ENCODE measurements at regions not wholly inside any gene's neighbourhood (a gene's known extent, or its start where the extent isn't known, plus 50 kb on each side); places are given as distances from the start of the nearest gene placed in this dataset.

DNA sequence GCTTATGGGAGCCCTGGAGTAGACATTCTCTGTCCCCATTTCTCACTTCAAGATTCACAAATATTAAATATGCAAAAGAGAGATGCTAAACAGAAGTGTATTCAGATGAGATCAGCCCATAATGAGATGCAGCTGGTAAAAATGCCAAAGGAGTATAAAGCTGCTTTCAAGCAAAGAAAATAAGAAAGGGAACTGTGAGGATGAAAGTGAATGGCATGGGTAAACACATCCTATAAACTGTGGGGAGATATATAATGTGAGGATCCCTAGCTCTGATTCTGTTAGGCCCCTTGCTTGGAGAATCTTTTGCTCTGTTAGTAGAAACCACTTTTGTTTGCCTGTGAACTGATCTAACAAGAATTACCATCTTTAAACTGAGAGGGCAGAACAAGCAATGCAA is 396.6 kb downstream of the SOX2 start:
- Mint-ChIP-seq H3K4me3 (no peak overlapping the region), H3K27me3 (no peaks in the 10 kb centered on the region), H3K36me3 (ENCODE audit: low read depth) (no peaks in the 10 kb centered on the region), H3K9me3 (peaks cover 4% of the 10 kb centered on the region), H3K4me1 (ENCODE audit: low read depth) (no peaks in the 10 kb centered on the region), H3K27ac (no peak overlapping the region)
- intact Hi-C loops (cut with micrococcal nuclease), result no loop called here

DNA sequence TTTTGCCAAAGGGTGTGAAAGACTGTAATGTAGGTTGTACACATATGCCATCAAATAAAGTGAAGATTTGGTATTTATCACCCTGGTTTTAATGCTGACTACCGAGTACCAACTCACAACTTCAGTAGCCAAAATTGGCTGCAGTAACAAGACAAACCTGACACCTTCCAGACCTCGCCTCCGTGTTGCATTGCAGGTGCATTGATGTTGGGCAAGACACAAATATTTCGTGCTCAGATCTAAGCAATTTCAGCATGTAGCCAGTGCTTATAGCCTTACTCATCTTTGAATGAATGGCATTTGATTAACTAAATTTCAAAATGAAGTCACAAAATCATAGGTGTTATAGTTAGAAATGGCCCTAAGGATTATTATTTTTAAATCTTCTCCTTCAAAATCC is 400.2 kb downstream of the SOX2 start:
- Mint-ChIP-seq H3K27ac (no peak overlapping the region), H3K9me3 (peaks cover 8% of the 10 kb centered on the region), H3K27me3 (no peaks in the 10 kb centered on the region), H3K4me3 (no peak overlapping the region), H3K4me1 (ENCODE audit: low read depth) (no peaks in the 10 kb centered on the region), H3K36me3 (ENCODE audit: low read depth) (no peaks in the 10 kb centered on the region)
- intact Hi-C loops (cut with micrococcal nuclease), result no loop called here

- H3K27ac Mint-ChIP-seq, result no peak overlapping the region
- no peaks in the 10 kb centered on the region for H3K4me1 Mint-ChIP-seq (ENCODE audit: low read depth)
- H3K4me3 Mint-ChIP-seq, result no peak overlapping the region
- no peaks in the 10 kb centered on the region for H3K36me3 Mint-ChIP-seq (ENCODE audit: low read depth)
- H3K9me3 Mint-ChIP-seq, result peaks cover 8% of the 10 kb centered on the region
- intact Hi-C loops (cut with micrococcal nuclease), result no loop called here
- no peaks in the 10 kb centered on the region for H3K27me3 Mint-ChIP-seq
These were observed 403.7 kb downstream of the SOX2 start for GRCh38 chr3:182115328-182116015.

GRCh38 chr3:182116386-182116785 is 404.7 kb downstream of the SOX2 start:
- intact Hi-C loops (cut with micrococcal nuclease), result no loop called here
- no peaks in the 10 kb centered on the region for H3K36me3 Mint-ChIP-seq (ENCODE audit: low read depth)
- H3K4me3 Mint-ChIP-seq, result no peak overlapping the region
- H3K27ac Mint-ChIP-seq, result no peak overlapping the region
- no peaks in the 10 kb centered on the region for H3K4me1 Mint-ChIP-seq (ENCODE audit: low read depth)
- H3K27me3 Mint-ChIP-seq, result no peaks in the 10 kb centered on the region
- peaks cover 8% of the 10 kb centered on the region for H3K9me3 Mint-ChIP-seq

- Mint-ChIP-seq H3K4me3 (no peak overlapping the region), H3K27ac (no peak overlapping the region), H3K27me3 (no peaks in the 10 kb centered on the region), H3K4me1 (ENCODE audit: low read depth) (no peaks in the 10 kb centered on the region), H3K9me3 (peaks cover 8% of the 10 kb centered on the region), H3K36me3 (ENCODE audit: low read depth) (no peaks in the 10 kb centered on the region)
- intact Hi-C loops (cut with micrococcal nuclease), result no loop called here
These were observed 405.4 kb downstream of the SOX2 start for GRCh38 chr3:182117131-182117530.

DNA sequence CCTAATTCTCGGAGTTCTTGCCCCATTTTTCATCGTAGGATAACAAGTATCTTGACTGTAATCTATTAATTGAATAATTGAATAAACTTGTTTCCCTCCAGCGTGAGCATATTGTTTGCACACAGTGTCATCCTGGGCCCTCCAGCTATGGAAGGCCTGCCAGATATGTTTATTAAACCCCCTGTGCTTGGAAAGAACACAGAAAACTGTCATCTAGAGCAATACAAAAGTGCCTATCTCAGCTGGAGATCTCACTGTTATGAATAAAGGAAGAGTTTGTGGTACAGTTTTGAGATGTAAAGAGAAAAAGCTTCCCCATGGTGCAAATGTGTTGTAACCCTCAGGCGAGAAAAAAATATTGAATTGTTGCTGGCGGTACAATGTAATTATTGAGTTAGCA is 405.9 kb downstream of the SOX2 start:
- intact Hi-C loops (cut with micrococcal nuclease), result no loop called here
- peaks cover 8% of the 10 kb centered on the region for H3K9me3 Mint-ChIP-seq
- H3K27me3 Mint-ChIP-seq, result no peaks in the 10 kb centered on the region
- H3K27ac Mint-ChIP-seq, result no peak overlapping the region
- H3K4me1 Mint-ChIP-seq (ENCODE audit: low read depth), result no peaks in the 10 kb centered on the region
- no peak overlapping the region for H3K4me3 Mint-ChIP-seq
- H3K36me3 Mint-ChIP-seq (ENCODE audit: low read depth), result no peaks in the 10 kb centered on the region

DNA sequence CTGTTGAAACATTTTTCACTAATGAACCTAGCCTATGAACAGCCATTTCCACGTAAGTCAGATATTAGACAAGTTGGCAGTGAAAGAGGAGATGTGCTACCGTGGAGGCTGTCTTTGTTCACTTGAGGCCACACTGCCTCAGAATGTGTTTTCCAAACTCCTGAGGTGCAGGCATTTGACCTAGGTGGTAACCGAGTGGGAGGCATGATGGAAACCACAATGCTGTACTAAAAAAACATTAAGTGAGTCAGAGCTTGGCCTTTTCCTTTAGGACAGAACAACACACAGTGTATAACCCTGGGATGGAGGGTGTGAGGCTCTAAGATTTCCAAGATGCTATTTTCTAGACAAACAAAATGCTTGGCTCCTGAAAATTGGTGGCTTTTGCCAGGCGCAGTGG is 406.3 kb downstream of the SOX2 start:
- Mint-ChIP-seq H3K27ac (no peak overlapping the region), H3K4me3 (no peak overlapping the region), H3K4me1 (ENCODE audit: low read depth) (no peaks in the 10 kb centered on the region), H3K27me3 (no peaks in the 10 kb centered on the region), H3K9me3 (peaks cover 8% of the 10 kb centered on the region), H3K36me3 (ENCODE audit: low read depth) (no peaks in the 10 kb centered on the region)
- intact Hi-C loops (cut with micrococcal nuclease), result no loop called here

- H3K36me3 Mint-ChIP-seq (ENCODE audit: low read depth), result no peaks in the 10 kb centered on the region
- H3K27ac Mint-ChIP-seq, result no peak overlapping the region
- H3K9me3 Mint-ChIP-seq, result no peaks in the 10 kb centered on the region
- no peaks in the 10 kb centered on the region for H3K27me3 Mint-ChIP-seq
- intact Hi-C loops (cut with micrococcal nuclease), result no loop called here
- H3K4me3 Mint-ChIP-seq, result no peak overlapping the region
- H3K4me1 Mint-ChIP-seq (ENCODE audit: low read depth), result no peaks in the 10 kb centered on the region
These were observed 409.7 kb downstream of the SOX2 start for GRCh38 chr3:182121401-182121800.

DNA sequence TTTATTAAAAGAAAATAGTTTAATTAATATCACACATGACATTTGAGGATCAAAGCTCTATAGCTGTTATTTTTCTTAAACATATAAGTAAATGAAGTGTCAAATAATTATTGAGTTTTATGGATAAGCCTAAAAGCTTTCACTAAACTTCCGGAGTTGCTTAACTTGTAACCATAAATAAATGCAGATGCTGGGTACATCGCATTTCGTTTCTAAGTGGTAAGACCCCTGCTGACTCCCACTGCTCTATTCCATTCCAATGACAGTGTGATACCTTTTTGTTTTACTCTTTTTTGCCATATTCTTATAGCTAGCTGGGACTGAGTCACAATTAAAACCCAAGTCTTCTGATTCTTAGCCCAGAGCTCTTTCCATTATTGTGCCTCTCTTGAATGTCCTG is 411.1 kb downstream of the SOX2 start:
- Mint-ChIP-seq H3K27ac (no peak overlapping the region), H3K4me1 (ENCODE audit: low read depth) (no peaks in the 10 kb centered on the region), H3K27me3 (no peaks in the 10 kb centered on the region), H3K36me3 (ENCODE audit: low read depth) (no peaks in the 10 kb centered on the region), H3K4me3 (no peak overlapping the region), H3K9me3 (no peaks in the 10 kb centered on the region)
- intact Hi-C loops (cut with micrococcal nuclease), result no loop called here

GRCh38 chr3:182124187-182124586 is 412.5 kb downstream of the SOX2 start:
- H3K9me3 Mint-ChIP-seq, result no peaks in the 10 kb centered on the region
- intact Hi-C loops (cut with micrococcal nuclease), result no loop called here
- no peaks in the 10 kb centered on the region for H3K27me3 Mint-ChIP-seq
- H3K4me1 Mint-ChIP-seq (ENCODE audit: low read depth), result no peaks in the 10 kb centered on the region
- no peaks in the 10 kb centered on the region for H3K36me3 Mint-ChIP-seq (ENCODE audit: low read depth)
- H3K27ac Mint-ChIP-seq, result no peak overlapping the region
- H3K4me3 Mint-ChIP-seq, result no peak overlapping the region

GRCh38 chr3:182124716-182125115 is 413.0 kb downstream of the SOX2 start:
- Mint-ChIP-seq H3K27me3 (no peaks in the 10 kb centered on the region), H3K27ac (no peak overlapping the region), H3K4me3 (no peak overlapping the region), H3K9me3 (no peaks in the 10 kb centered on the region), H3K4me1 (ENCODE audit: low read depth) (no peaks in the 10 kb centered on the region), H3K36me3 (ENCODE audit: low read depth) (no peaks in the 10 kb centered on the region)
- intact Hi-C loops (cut with micrococcal nuclease), result no loop called here

DNA sequence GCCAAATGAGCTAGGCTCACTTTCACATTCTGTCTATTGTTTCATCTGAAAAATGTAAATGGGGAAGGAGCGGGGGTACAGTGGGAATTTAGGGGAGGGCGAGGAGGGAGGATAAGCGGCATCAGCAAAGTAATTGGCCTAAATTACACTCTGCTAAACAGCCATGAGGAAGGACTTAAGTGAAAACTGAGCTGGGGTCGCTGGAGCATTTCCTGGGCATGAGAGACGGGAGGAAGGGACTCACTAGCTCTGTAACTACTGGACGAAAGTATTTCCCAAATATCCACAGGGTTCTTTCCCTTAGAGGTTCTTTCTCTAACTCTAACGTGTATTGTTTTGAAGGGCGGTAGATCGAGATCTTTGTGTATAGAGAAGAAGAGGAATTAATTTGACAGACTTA is 418.0 kb downstream of the SOX2 start:
- Mint-ChIP-seq H3K4me1 (ENCODE audit: low read depth) (no peaks in the 10 kb centered on the region), H3K4me3 (no peak overlapping the region), H3K9me3 (no peaks in the 10 kb centered on the region), H3K27ac (no peak overlapping the region), H3K36me3 (ENCODE audit: low read depth) (no peaks in the 10 kb centered on the region), H3K27me3 (no peaks in the 10 kb centered on the region)
- intact Hi-C loops (cut with micrococcal nuclease), result no loop called here

DNA sequence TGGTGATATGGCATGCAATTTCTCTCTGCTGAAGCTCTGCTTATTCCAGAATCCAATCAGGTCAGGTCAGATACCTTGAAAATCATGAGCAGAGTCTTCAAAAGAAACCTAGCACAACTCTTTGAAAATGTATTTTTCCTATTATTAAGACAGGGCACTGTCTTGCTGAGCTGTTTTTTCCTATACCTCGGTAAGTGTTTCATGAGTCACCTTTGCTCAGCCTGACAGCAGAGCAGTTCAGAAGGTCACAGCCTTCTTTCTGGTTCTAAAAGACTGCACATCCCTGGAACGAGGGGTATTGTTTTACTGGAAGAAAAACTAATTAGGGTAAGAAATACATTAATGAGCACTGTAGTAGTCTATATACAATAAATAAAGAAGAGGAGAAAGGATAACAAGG is 422.0 kb downstream of the SOX2 start:
- Mint-ChIP-seq H3K4me3 (no peak overlapping the region), H3K27me3 (no peaks in the 10 kb centered on the region), H3K4me1 (ENCODE audit: low read depth) (no peaks in the 10 kb centered on the region), H3K36me3 (ENCODE audit: low read depth) (no peaks in the 10 kb centered on the region), H3K27ac (no peak overlapping the region), H3K9me3 (no peaks in the 10 kb centered on the region)
- intact Hi-C loops (cut with micrococcal nuclease), result no loop called here

DNA sequence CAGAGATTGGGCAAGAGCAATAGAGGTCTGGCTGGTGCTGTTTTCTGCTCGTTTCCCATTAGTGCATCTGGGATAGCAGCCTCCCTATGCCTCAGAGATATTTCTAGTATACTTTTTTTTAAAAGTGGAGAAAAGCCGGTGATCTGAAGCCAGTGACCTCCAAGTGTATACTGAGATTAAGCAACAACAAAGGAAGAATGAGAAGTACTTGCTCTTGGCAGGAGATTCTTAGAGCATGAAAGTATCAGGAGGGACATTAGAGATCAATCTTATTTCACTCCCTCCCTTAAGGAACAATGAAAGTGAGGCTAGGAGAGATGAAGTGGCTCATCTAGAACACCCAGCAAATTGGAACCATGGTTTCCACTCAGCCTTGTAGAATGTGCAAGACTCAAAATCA is 423.3 kb downstream of the SOX2 start:
- intact Hi-C loops (cut with micrococcal nuclease), result no loop called here
- no peaks in the 10 kb centered on the region for H3K36me3 Mint-ChIP-seq (ENCODE audit: low read depth)
- no peaks in the 10 kb centered on the region for H3K9me3 Mint-ChIP-seq
- no peak overlapping the region for H3K27ac Mint-ChIP-seq
- H3K27me3 Mint-ChIP-seq, result no peaks in the 10 kb centered on the region
- no peak overlapping the region for H3K4me3 Mint-ChIP-seq
- no peaks in the 10 kb centered on the region for H3K4me1 Mint-ChIP-seq (ENCODE audit: low read depth)
